ENCODE measurements at regions not wholly inside any gene's neighbourhood (a gene's known extent, or its start where the extent isn't known, plus 50 kb on each side); places are given as distances from the start of the nearest gene placed in this dataset.

GRCh38 chr5:104932431-104932830, 1369.8 kb upstream of the NUDT12 start:
- H3K4me1 ChIP-seq, result no peaks in the 10 kb centered on the region
- TF ChIP-seq, protein P1, sequence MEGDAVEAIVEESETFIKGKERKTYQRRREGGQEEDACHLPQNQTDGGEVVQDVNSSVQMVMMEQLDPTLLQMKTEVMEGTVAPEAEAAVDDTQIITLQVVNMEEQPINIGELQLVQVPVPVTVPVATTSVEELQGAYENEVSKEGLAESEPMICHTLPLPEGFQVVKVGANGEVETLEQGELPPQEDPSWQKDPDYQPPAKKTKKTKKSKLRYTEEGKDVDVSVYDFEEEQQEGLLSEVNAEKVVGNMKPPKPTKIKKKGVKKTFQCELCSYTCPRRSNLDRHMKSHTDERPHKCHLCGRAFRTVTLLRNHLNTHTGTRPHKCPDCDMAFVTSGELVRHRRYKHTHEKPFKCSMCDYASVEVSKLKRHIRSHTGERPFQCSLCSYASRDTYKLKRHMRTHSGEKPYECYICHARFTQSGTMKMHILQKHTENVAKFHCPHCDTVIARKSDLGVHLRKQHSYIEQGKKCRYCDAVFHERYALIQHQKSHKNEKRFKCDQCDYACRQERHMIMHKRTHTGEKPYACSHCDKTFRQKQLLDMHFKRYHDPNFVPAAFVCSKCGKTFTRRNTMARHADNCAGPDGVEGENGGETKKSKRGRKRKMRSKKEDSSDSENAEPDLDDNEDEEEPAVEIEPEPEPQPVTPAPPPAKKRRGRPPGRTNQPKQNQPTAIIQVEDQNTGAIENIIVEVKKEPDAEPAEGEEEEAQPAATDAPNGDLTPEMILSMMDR (IDR thresholded peaks at IDR 0.05; ENCODE audit: borderline replicate concordance), result no peak
- no peaks in the 10 kb centered on the region for H3K36me3 ChIP-seq
- H3K27me3 ChIP-seq (ENCODE audit: low read depth), result no peaks in the 10 kb centered on the region
- H3K27ac ChIP-seq (replicated peaks), result no peak overlapping the region
- no peak overlapping the region for H3K4me3 ChIP-seq
- peaks cover 7% of the 10 kb centered on the region for H3K9me3 ChIP-seq (replicated peaks)
- no peak for DNase-seq
- intact Hi-C loops (cut with micrococcal nuclease), result no loop called here

DNA sequence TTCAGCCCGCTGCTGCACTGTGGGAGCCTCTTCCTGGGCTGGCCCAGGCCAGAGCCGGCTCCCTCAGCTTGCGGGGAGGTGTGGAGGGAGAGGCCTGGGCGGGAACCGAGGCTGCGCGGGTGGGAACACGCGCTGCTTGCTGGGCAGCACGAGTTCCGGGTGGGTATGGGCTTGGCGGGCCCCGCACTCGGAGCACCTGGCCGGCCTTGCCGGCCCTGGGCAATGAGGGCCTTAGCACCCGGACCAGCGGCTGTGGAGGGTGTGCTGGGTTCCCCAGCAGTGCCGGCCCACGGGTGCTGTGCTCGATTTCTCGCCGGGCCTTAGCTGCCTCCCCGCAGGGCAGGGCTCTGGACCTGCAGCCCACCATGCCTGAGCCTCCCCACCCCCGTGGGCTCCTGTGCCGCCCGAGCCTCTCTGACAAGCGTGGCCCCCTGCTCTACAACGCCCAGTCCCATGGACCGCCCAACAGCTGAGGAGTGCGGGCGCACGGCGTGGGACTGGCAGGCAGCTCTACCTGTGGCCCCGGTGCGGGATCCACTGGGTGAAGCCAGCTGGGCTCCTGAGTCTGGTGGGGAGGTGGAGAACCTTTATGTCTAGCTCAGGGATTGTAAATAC, 1366.4 kb upstream of the NUDT12 start:
- no peak overlapping the region for H3K27ac ChIP-seq (replicated peaks)
- peaks cover 29% of the 10 kb centered on the region for H3K9me3 ChIP-seq (replicated peaks)
- no peaks in the 10 kb centered on the region for H3K27me3 ChIP-seq (ENCODE audit: low read depth)
- DNase-seq, result no peak
- H3K4me1 ChIP-seq, result no peaks in the 10 kb centered on the region
- no peaks in the 10 kb centered on the region for H3K36me3 ChIP-seq
- no peak overlapping the region for H3K4me3 ChIP-seq
- intact Hi-C loops (cut with micrococcal nuclease), result no loop called here
- TF ChIP-seq, protein P1 (IDR thresholded peaks at IDR 0.05; ENCODE audit: borderline replicate concordance), result no peak

- Histone ChIP-seq H3K27me3 (ENCODE audit: low read depth) (no peaks in the 10 kb centered on the region), H3K36me3 (no peaks in the 10 kb centered on the region), H3K4me1 (no peaks in the 10 kb centered on the region), H3K4me3 (no peak overlapping the region), H3K9me3 (replicated peaks) (no peaks in the 10 kb centered on the region), H3K27ac (replicated peaks) (no peak overlapping the region)
- intact Hi-C loops (cut with micrococcal nuclease), result no loop called here
- DNase-seq, result no peak
- TF ChIP-seq, protein P1 (IDR thresholded peaks at IDR 0.05; ENCODE audit: borderline replicate concordance), result no peak
These were observed 1352.6 kb upstream of the NUDT12 start for GRCh38 chr5:104915226-104915625.

DNA sequence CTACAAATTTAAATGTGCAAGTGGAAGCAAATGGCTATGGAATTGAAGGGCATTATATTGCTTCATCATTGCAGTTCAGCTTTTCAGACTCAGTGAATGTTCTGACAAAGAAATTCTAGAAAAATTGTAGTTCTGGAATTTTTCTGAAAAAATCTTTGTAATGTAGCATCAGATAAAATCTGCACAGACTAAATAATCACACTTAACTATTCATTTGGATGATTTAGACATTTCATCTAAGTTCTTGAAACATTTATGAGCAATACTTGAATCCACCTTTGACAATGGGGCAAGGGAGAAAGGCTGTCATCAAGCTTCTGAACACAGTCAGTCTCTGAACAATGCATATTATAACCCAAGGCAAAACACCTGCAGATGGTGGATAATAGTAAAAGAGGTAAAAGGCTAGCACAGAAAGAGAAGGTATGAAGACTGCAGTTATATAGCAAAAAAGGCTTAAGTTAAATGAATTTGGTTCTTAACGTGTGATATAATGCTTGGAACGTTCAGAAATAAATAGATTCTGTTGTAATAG, 1352.0 kb upstream of the NUDT12 start:
- H3K4me1 ChIP-seq, result no peaks in the 10 kb centered on the region
- intact Hi-C loops (cut with micrococcal nuclease), result no loop called here
- no peak for DNase-seq

DNA sequence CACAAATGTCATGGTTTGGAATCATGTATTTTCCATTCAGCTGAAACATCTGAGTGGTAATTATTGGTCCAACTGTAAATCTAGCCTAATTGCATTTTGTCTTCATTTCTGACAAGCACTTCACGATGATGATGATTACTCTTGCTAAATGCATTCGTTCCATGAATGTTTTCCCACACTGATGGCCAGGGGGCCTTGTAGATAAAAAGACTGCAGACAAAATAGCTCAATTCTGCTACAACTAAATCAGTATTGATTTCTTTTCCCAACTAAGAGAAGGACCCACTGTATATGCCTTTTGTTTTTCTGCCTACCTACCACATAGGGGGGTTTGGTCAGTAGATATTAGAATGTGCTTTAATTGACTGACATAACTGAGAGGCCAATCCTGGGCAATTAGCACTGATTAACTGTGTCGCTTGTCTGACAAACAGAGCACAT, 1351.3 kb upstream of the NUDT12 start:
- no peaks in the 10 kb centered on the region for H3K9me3 ChIP-seq (replicated peaks)
- H3K36me3 ChIP-seq, result no peaks in the 10 kb centered on the region
- intact Hi-C loops (cut with micrococcal nuclease), result no loop called here
- TF ChIP-seq, protein P1 (IDR thresholded peaks at IDR 0.05; ENCODE audit: borderline replicate concordance), result no peak
- no peak overlapping the region for H3K27ac ChIP-seq (replicated peaks)
- no peaks in the 10 kb centered on the region for H3K27me3 ChIP-seq (ENCODE audit: low read depth)
- H3K4me3 ChIP-seq, result no peak overlapping the region
- H3K4me1 ChIP-seq, result no peaks in the 10 kb centered on the region
- DNase-seq, result no peak

More for the DNA sequence above, 1352.0 kb upstream of the NUDT12 start:
- Histone ChIP-seq H3K36me3 (no peaks in the 10 kb centered on the region), H3K27ac (replicated peaks) (no peak overlapping the region), H3K4me3 (no peak overlapping the region), H3K27me3 (ENCODE audit: low read depth) (no peaks in the 10 kb centered on the region), H3K9me3 (replicated peaks) (no peaks in the 10 kb centered on the region)
- TF ChIP-seq, protein P1 (IDR thresholded peaks at IDR 0.05; ENCODE audit: borderline replicate concordance), result no peak

All from left ventricle myocardium inferior (tissue), 1 donor.